Urothelium cell line (cell line): ENCODE measurements at regions not wholly inside any gene's neighbourhood (a gene's known extent, or its start where the extent isn't known, plus 50 kb on each side); places are given as distances from the start of the nearest gene placed in this dataset.
A peak's percentile ranks its signal among the peaks of the same experiment; 100 is the strongest.
"Not testable (repeated sequence)": the region's sequence is repeated elsewhere in the genome, so short reads cannot be mapped to it uniquely, and the experiment has no call there.

Source experiments
- DNase-seq: peaks from one replicate; pipeline ENCODE4 v3.0.0; 2011; ENCODE audit warnings: low spot score, mixed read lengths
- FAIRE-seq: peaks from 2 replicates; lab custom pipeline; 2011; peaks lifted over from hg19 to GRCh38; lab: Jason Lieb, UNC

GRCh38 chr6:133786016-133786415 is 102.9 kb upstream of the TCF21 start:
- DNase-seq, result no peak
- no peak for FAIRE-seq

DNA sequence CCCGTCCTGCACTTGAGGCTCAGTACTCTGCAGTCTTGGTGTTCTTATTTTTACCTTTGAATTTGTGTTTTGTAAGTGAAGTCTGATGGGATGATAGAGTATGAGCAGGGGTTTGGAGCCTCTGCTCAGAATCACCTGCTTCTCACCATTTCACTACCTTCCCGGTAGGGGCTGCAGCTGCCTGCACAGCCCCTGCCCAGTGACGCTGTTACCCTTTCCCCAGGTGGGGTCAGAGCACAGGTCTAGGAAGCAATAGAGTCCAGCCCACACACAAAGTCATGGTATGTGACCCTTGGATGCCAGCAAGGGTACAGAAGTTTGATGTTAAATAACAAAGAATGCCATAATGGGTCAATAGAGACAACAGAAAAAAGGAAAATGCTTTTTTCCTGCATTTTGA is 101.8 kb upstream of the TCF21 start:
- FAIRE-seq (no peak), DNase-seq (no peak)

- DNase-seq, result no peak
- no peak for FAIRE-seq
Measured at GRCh38 chr6:133787859-133788505, 100.9 kb upstream of the TCF21 start.

DNA sequence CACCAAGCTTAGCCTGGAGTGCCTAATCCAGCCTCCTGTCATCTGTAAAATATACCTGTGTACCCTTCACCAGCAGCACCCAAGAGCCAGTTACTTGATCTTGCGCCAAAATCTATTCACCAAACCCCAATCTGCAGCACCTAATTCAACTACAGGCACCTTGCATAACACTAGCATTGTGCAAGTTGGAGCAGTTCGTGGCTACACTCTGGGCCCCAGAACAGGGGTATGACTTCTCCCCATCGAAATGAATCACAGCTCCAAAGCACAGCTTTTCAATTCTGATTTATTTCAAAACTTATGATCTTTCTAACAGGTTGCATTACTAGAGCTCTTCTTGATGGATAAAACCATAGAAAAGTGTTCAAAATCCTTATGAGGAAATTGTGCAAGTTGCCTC is 100.4 kb upstream of the TCF21 start:
- FAIRE-seq, result no peak

DNA sequence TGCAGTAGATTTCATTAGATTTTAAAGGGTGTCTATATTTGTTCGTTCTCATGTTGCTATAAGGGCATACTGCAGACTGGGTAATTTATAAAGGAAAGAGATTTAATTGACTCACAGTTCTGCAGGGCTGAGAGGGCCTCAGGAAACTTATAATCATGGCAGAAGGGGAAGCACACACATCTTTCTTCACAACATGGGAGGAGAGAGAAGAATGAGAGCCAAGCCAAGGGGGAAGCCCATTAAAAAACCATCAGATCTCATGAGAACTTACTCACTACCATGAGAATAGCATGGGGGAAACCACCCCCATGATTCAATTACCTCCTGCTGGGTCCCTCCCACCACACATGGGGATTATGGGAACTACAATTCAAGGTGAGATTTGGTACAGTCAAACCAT is 99.5 kb upstream of the TCF21 start:
- not testable (repeated sequence) for DNase-seq, FAIRE-seq

More for the DNA sequence above, 100.4 kb upstream of the TCF21 start:
- DNase-seq, result no peak

- DNase-seq, FAIRE-seq: not testable (repeated sequence)
Measured at GRCh38 chr6:133790756-133791155, 98.2 kb upstream of the TCF21 start.

- DNase-seq, FAIRE-seq: not testable (repeated sequence)
Measured at GRCh38 chr6:133795051-133795450, 93.9 kb upstream of the TCF21 start.

DNA sequence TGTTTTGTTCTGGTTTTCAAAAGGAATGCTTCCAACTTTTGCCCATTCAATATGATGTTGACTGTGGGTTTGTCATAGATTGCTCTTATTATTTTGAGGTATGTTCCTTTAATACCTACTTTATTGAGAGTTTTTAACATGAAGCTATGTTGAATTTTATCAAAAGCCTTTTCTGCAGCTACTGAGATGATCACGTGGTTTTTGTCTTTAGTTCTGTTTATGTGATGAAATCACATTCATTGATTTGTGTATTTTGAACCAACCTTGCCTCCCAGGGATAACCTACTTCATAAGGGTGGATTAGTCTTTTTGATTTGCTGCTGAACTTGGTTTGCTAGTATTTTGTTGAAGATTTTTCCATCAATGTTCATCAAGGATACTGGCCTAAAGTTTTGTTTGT is 92.7 kb upstream of the TCF21 start:
- FAIRE-seq (no peak), DNase-seq (no peak)

DNA sequence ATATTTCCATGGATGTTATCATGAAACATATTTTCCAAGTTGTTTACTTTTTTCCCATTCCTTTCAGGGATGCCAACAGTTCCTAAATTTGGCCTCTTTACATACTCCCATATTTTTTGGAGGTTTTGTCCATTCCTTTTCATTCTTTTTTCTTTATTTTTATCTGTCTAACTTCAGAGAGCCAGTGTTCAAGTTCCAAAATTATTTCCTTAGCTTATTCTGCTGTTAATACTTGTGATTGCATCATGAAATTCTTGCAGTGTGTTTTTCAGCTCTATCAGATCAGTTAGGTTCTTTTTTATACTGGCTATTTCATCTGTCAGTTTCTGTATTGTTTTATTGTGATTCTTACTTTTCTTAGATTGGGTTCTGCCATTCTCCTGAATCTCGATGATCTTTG is 89.9 kb upstream of the TCF21 start:
- DNase-seq (no peak), FAIRE-seq (no peak)

DNA sequence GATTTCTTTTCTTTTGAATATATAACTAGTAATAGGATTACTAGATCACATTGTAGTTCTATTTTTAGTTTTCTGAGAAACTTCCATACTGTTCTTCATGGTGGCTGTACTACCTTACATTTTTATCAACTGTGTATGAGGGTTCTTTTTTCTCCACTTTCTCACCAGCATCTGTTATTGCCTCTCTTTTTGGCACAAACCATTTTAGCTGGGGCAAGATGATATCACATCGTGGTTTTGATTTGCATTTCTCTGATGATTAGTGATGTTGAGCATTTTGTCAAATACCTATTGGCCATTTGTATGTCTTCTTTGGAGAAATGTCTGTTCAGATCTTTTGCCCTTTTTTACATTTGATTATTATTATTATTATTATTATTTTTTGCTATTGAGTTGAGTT is 86.1 kb upstream of the TCF21 start:
- no peak for FAIRE-seq
- no peak for DNase-seq

- DNase-seq, result no peak
- FAIRE-seq, result no peak
Measured at GRCh38 chr6:133804265-133804664, 84.6 kb upstream of the TCF21 start.

GRCh38 chr6:133805876-133806275 is 83.0 kb upstream of the TCF21 start:
- DNase-seq (no peak), FAIRE-seq (no peak)

DNA sequence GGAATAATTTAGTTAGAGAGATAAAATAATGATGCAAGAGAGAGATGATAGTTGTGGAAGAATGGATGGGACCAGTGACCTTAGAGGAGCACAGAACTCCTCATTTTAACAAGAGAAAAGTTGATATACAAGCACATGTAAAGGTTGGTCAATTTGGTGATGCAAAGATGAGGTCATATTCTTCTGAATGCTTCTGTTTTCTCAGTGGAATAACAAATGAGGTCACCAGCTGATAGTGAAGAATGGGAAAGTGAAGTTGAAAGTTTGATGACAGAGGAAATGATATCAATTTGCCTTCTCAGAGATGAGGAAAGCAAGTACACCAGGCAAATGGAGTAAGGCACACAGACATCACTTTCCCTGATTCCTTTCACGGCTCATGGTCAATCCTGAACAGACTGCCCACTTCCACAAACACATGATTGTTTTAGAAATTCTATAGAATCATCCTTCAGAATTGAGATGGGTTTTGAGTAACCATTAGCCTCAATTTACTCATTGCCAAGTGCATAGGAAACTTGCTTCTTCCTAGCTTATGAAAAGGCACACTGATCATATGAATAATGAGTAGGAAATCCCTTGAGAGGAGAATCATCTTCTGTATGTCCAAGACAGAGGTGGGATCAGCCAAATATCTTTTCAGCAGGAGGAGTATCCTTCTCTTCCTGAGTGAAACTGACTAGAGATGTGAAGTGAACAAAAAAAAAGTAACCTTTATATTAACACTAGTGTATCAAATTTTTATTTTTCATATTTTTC is 82.4 kb upstream of the TCF21 start:
- no peak for FAIRE-seq

DNA sequence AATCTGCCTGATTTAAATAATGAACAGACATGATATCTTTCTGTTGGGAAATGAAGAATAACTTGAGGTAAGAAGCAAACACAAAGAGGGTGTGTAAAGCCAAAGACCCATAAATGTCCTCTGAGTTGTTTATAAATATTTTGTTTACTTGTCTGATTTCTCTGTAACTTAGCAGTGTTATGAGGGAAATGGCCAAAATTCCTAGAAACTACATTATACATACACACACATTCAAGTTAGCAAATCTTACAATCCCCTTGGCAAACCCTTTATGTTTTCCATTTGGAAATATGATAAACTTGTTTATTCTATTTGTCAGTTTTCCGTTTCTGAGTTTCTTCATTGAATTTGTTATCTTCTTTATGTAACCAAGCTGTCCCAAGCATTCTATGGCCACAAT is 81.4 kb upstream of the TCF21 start:
- FAIRE-seq (no peak), DNase-seq (no peak)

More for the DNA sequence above, 82.4 kb upstream of the TCF21 start:
- DNase-seq, result no peak

DNA sequence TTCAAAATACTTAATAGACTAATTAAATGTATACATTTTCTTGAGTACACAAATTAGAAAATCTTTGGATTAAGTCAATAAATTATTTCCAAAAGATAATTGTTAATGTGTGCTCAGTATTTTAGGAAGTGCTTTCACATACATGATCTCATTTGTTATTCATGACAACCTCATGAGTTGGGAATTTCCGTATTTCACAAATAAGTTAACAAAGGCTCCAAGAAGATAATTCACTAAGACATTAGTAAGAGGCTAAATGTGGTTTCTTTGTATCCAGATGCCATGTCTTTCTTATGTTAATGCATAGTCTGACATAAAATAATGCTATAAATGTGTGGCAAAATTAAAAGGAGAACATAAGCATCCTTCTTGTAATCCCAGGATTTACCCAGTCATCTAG is 79.5 kb upstream of the TCF21 start:
- FAIRE-seq (no peak), DNase-seq (no peak)

- DNase-seq (no peak), FAIRE-seq (no peak)
Measured at GRCh38 chr6:133811557-133811956, 77.4 kb upstream of the TCF21 start.

- DNase-seq, FAIRE-seq: not testable (repeated sequence)
Measured at GRCh38 chr6:133812446-133812845, 76.5 kb upstream of the TCF21 start.

- FAIRE-seq (no peak), DNase-seq (no peak)
Measured at GRCh38 chr6:133814238-133814637, 74.7 kb upstream of the TCF21 start.

GRCh38 chr6:133814797-133815196 is 74.1 kb upstream of the TCF21 start:
- FAIRE-seq, result no peak

DNA sequence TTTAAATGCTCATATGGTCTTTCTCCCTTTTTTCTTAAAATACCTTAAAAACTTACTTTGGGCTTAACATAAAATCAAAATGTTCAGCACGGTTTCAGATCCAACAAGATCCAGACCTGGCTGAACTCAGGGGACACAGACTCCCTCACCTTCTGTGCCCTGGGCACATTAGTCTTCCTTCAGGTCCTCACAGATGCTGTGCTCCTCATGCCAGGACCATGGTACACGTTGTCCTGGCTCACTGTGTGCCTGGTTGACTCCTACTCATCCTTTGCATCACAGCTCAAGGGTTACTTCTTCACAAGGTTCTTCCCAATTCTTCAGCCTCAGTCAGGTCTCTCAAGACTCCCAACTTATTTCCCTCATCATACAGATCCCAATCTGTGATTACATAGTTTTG is 73.6 kb upstream of the TCF21 start:
- FAIRE-seq, result no peak
- DNase-seq, result no peak

More at GRCh38 chr6:133814797-133815196, 74.1 kb upstream of the TCF21 start:
- no peak for DNase-seq

- DNase-seq, result no peak
- no peak for FAIRE-seq
Measured at GRCh38 chr6:133816171-133816570, 72.7 kb upstream of the TCF21 start.

GRCh38 chr6:133817460-133818047 is 71.4 kb upstream of the TCF21 start:
- DNase-seq (peak; percentile 14), FAIRE-seq (no peak)
